ENCODE measurements at regions not wholly inside any gene's neighbourhood (a gene's known extent, or its start where the extent isn't known, plus 50 kb on each side); places are given as distances from the start of the nearest gene placed in this dataset.

GRCh38 chr12:28966046-28966780 is 182.9 kb upstream of the FAR2 start:
- intact Hi-C loops (cut with DNase I, micrococcal nuclease) = no loop called here
- DNase-seq (peak in 1 of 3 donors; percentile 39), ATAC-seq (no peak)
- Histone ChIP-seq H3K4me3 (no peak overlapping the region), H3K36me3 (ENCODE audit: low read depth) (no peaks in the 10 kb centered on the region), H3K4me1 (ENCODE audit: low read depth) (no peaks in the 10 kb centered on the region), H3K9me3 (no peaks in the 10 kb centered on the region)
- no peak for TF ChIP-seq CTCF (IDR thresholded peaks at IDR 0.05)

GRCh38 chr12:28967426-28967825 is 181.7 kb upstream of the FAR2 start:
- Histone ChIP-seq H3K36me3 (ENCODE audit: low read depth) (no peaks in the 10 kb centered on the region), H3K4me3 (no peak overlapping the region), H3K9me3 (no peaks in the 10 kb centered on the region), H3K4me1 (ENCODE audit: low read depth) (no peaks in the 10 kb centered on the region)
- peak in 1 of 3 donors; percentile 23 for DNase-seq
- no peak for TF ChIP-seq CTCF (IDR thresholded peaks at IDR 0.05)
- no peak for ATAC-seq
- intact Hi-C loops (cut with DNase I, micrococcal nuclease) = no loop called here

GRCh38 chr12:28973491-28973890 is 175.6 kb upstream of the FAR2 start:
- ATAC-seq (no peak), DNase-seq (no peak)
- no peak for TF ChIP-seq CTCF (IDR thresholded peaks at IDR 0.05)
- Histone ChIP-seq H3K36me3 (ENCODE audit: low read depth) (no peaks in the 10 kb centered on the region), H3K4me3 (no peak overlapping the region), H3K9me3 (no peaks in the 10 kb centered on the region), H3K4me1 (ENCODE audit: low read depth) (no peaks in the 10 kb centered on the region)
- intact Hi-C loops (cut with DNase I, micrococcal nuclease) = no loop called here

GRCh38 chr12:28974166-28974565 is 174.9 kb upstream of the FAR2 start:
- no peak overlapping the region for H3K4me3 ChIP-seq
- H3K36me3 ChIP-seq (ENCODE audit: low read depth) = no peaks in the 10 kb centered on the region
- intact Hi-C loops (cut with DNase I, micrococcal nuclease) = no loop called here
- ATAC-seq (no peak), DNase-seq (no peak)
- no peaks in the 10 kb centered on the region for H3K4me1 ChIP-seq (ENCODE audit: low read depth)
- no peaks in the 10 kb centered on the region for H3K9me3 ChIP-seq
- no peak for TF ChIP-seq CTCF (IDR thresholded peaks at IDR 0.05)

- Histone ChIP-seq H3K4me1 (ENCODE audit: low read depth) (no peaks in the 10 kb centered on the region), H3K36me3 (ENCODE audit: low read depth) (no peaks in the 10 kb centered on the region), H3K9me3 (no peaks in the 10 kb centered on the region), H3K4me3 (no peak overlapping the region)
- DNase-seq (no peak), ATAC-seq (no peak)
- intact Hi-C loops (cut with DNase I, micrococcal nuclease) = no loop called here
- no peak for TF ChIP-seq CTCF (IDR thresholded peaks at IDR 0.05)
These were observed 174.2 kb upstream of the FAR2 start for GRCh38 chr12:28974883-28975282.

Data from mucosa of descending colon (tissue), 3 donors.